ENCODE measurements at regions not wholly inside any gene's neighbourhood (a gene's known extent, or its start where the extent isn't known, plus 50 kb on each side); places are given as distances from the start of the nearest gene placed in this dataset.
"Not testable (repeated sequence)": the region's sequence is repeated elsewhere in the genome, so short reads cannot be mapped to it uniquely, and the experiment has no call there.

- no peak for DNase-seq
These were observed 223.3 kb upstream of the TCERG1L start for GRCh38 chr10:131534836-131535235.

- DNase-seq: no peak
These were observed 225.2 kb upstream of the TCERG1L start for GRCh38 chr10:131536676-131537075.

- no peak for DNase-seq
These were observed 225.8 kb upstream of the TCERG1L start for GRCh38 chr10:131537281-131537680.

GRCh38 chr10:131544495-131544894 lies 233.0 kb upstream of the TCERG1L start:
- no peak for DNase-seq

- DNase-seq: no peak
These were observed 234.7 kb upstream of the TCERG1L start for GRCh38 chr10:131546086-131546810.

- DNase-seq: no peak
These were observed 235.7 kb upstream of the TCERG1L start for GRCh38 chr10:131547129-131547799.

GRCh38 chr10:131548176-131548575 lies 236.7 kb upstream of the TCERG1L start:
- no peak for DNase-seq

GRCh38 chr10:131549116-131549515 lies 237.6 kb upstream of the TCERG1L start:
- no peak for DNase-seq

- no peak for DNase-seq
These were observed 241.6 kb upstream of the TCERG1L start for GRCh38 chr10:131553121-131553520.

- DNase-seq: no peak
These were observed 242.1 kb upstream of the TCERG1L start for GRCh38 chr10:131553581-131553980.

GRCh38 chr10:131554821-131555220 lies 243.3 kb upstream of the TCERG1L start:
- no peak for DNase-seq

GRCh38 chr10:131555406-131555805 lies 243.9 kb upstream of the TCERG1L start:
- no peak for DNase-seq

GRCh38 chr10:131556061-131556896 lies 244.8 kb upstream of the TCERG1L start:
- DNase-seq: no peak

GRCh38 chr10:131556897-131557495 lies 245.5 kb upstream of the TCERG1L start:
- DNase-seq: peak; percentile 30

GRCh38 chr10:131557956-131558355 lies 246.4 kb upstream of the TCERG1L start:
- DNase-seq: not testable (repeated sequence)

- DNase-seq: no peak
These were observed 248.0 kb upstream of the TCERG1L start for GRCh38 chr10:131559450-131559911.

GRCh38 chr10:131560166-131560565 lies 248.6 kb upstream of the TCERG1L start:
- no peak for DNase-seq

- DNase-seq: no peak
These were observed 249.3 kb upstream of the TCERG1L start for GRCh38 chr10:131560706-131561355.

GRCh38 chr10:131561897-131562296 lies 250.4 kb upstream of the TCERG1L start:
- DNase-seq: peak; percentile 87

- no peak for DNase-seq
These were observed 251.9 kb upstream of the TCERG1L start for GRCh38 chr10:131563411-131563810.

GRCh38 chr10:131567279-131568162 lies 256.0 kb upstream of the TCERG1L start:
- no peak for DNase-seq

Measured in NCI-H510A (cell line).